HG02623 (cell line): ENCODE measurements at regions not wholly inside any gene's neighbourhood (a gene's known extent, or its start where the extent isn't known, plus 50 kb on each side); places are given as distances from the start of the nearest gene placed in this dataset.

ENCODE experiments used
- ATAC-seq: cut with Tn5 transposase; IDR thresholded peaks from one replicate; pipeline ENCODE4 v1.9.1; 2021; ENCODE audit warnings: moderate library complexity; ENCODE audit not compliant: unreplicated experiment

GRCh38 chr4:31343061-31343460, 622.9 kb downstream of the PCDH7 start:
- ATAC-seq, result no peak

- ATAC-seq, result no peak
Observed at GRCh38 chr4:31349907-31350306, 629.7 kb downstream of the PCDH7 start.

- ATAC-seq, result no peak
Observed at GRCh38 chr4:31351695-31352094, 631.5 kb downstream of the PCDH7 start.

- ATAC-seq, result no peak
Observed at GRCh38 chr4:31356839-31357238, 636.7 kb downstream of the PCDH7 start.

GRCh38 chr4:31360786-31361185, 640.6 kb downstream of the PCDH7 start:
- ATAC-seq, result no peak

- no peak for ATAC-seq
Observed at GRCh38 chr4:31362756-31363155, 642.6 kb downstream of the PCDH7 start.

GRCh38 chr4:31365006-31365690, 645.0 kb downstream of the PCDH7 start:
- ATAC-seq, result no peak

- no peak for ATAC-seq
Observed at GRCh38 chr4:31366041-31366440, 645.9 kb downstream of the PCDH7 start.

- peak; percentile 99 for ATAC-seq
Observed at GRCh38 chr4:31370866-31371465, 650.8 kb downstream of the PCDH7 start.

GRCh38 chr4:31374256-31374960, 654.2 kb downstream of the PCDH7 start:
- ATAC-seq, result no peak

GRCh38 chr4:31375936-31376335, 655.8 kb downstream of the PCDH7 start:
- no peak for ATAC-seq

GRCh38 chr4:31379364-31379763, 659.2 kb downstream of the PCDH7 start:
- no peak for ATAC-seq

GRCh38 chr4:31383767-31384166, 663.6 kb downstream of the PCDH7 start:
- ATAC-seq, result no peak

GRCh38 chr4:31390849-31391248, 670.7 kb downstream of the PCDH7 start:
- ATAC-seq, result no peak

- no peak for ATAC-seq
Observed at GRCh38 chr4:31391976-31392375, 671.8 kb downstream of the PCDH7 start.

GRCh38 chr4:31392923-31393322, 672.8 kb downstream of the PCDH7 start:
- ATAC-seq, result no peak

- no peak for ATAC-seq
Observed at GRCh38 chr4:31408121-31408520, 688.0 kb downstream of the PCDH7 start.

GRCh38 chr4:31411565-31411964, 691.4 kb downstream of the PCDH7 start:
- ATAC-seq, result no peak

- ATAC-seq, result no peak
Observed at GRCh38 chr4:31415629-31416028, 695.5 kb downstream of the PCDH7 start.

- ATAC-seq, result no peak
Observed at GRCh38 chr4:31416498-31416897, 696.3 kb downstream of the PCDH7 start.

- no peak for ATAC-seq
Observed at GRCh38 chr4:31417040-31417439, 696.9 kb downstream of the PCDH7 start.

GRCh38 chr4:31422006-31422405, 701.8 kb downstream of the PCDH7 start:
- ATAC-seq, result no peak
